ENCODE measurements at regions not wholly inside any gene's neighbourhood (a gene's known extent, or its start where the extent isn't known, plus 50 kb on each side); places are given as distances from the start of the nearest gene placed in this dataset.

DNA sequence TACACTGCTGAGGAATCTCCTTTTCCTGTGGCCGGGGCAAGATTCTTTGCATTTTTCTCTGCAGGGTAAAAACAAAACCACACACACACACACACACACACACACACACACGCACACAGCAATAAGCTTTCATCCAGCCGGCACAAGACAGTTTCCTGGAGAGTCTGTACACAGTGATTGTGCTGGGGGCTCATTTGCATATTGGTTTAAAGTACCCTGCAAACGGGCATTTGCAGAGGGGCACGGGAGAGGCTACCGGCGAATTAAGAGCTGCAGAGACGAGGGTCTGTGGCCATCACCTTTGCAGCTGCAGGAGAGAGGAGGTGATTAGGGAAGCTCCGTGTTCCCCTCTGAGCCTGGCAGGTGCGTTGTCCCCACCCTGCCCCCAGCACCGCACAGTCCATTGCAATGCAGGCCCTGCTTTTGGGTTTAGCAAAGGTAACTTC lies 219.9 kb downstream of the SHOX start:
- ATAC-seq (ENCODE audit: low read depth) = no peak
- in situ Hi-C loops (cut with MboI; ENCODE audit: low sequenced_read_pairs) = no loop called here
- CTCF ChIA-PET = no interaction called here

More for the DNA sequence above, 219.9 kb downstream of the SHOX start:
- H4K8ac ChIP-seq (ENCODE audit: low read depth in 2 of 2, low read length in 2 of 2) = no peak overlapping the region
- no peak overlapping the region for H2BK20ac ChIP-seq (ENCODE audit: low read depth, low read length)
- no peak overlapping the region for H2BK15ac ChIP-seq (ENCODE audit: low read depth, low read length)
- no peak overlapping the region for H3K56ac ChIP-seq (ENCODE audit: extremely low read depth, insufficient read depth, low read length)
- dilution Hi-C loops (cut with HindIII; ENCODE audit: low sequenced_read_pairs, unreplicated experiment) = no loop called here
- no peak overlapping the region for H3K9ac ChIP-seq (ENCODE audit: low read depth, low read length)
- no peak overlapping the region for H4K5ac ChIP-seq (ENCODE audit: low read depth, low read length)
- no peaks in the 10 kb centered on the region for H3K9me1 ChIP-seq (ENCODE audit: insufficient read depth, low read length)
- no peak overlapping the region for H3K23ac ChIP-seq (ENCODE audit: low read depth, low read length)
- no peaks in the 10 kb centered on the region for H3K79me1 ChIP-seq (ENCODE audit: low read depth in 1 of 2, low read length in 2 of 2)
- no peaks in the 10 kb centered on the region for H3K4me1 ChIP-seq (ENCODE audit: control insufficient read depth, insufficient read depth, low read length)
- POLR2A ChIA-PET (ENCODE audit: unreplicated experiment) = no interaction called here
- no peak overlapping the region for H3K14ac ChIP-seq (replicated peaks; ENCODE audit: low read depth, low read length)
- H3K4me3 ChIP-seq (ENCODE audit: insufficient read depth, low read depth, low read length) = no peak overlapping the region
- no peak overlapping the region for H3K4me2 ChIP-seq (ENCODE audit: low read depth, low read length)
- no peaks in the 10 kb centered on the region for H3K36me3 ChIP-seq (ENCODE audit: control insufficient read depth, insufficient read depth, low read length)
- DNase-seq = no peak
- H4K91ac ChIP-seq (ENCODE audit: insufficient read depth, low read depth, low read length) = no peak overlapping the region
- H3K4ac ChIP-seq (ENCODE audit: low read depth, low read length) = no peak overlapping the region
- no peak overlapping the region for H2AK5ac ChIP-seq (ENCODE audit: low read depth, low read length)
- 0% methylated on average over 2 of the region's 11 CpGs; no CpG with 5 or more reads in 1 of the 2 experiments for WGBS, 2 experiments (ENCODE audit: extremely low coverage in 2 of 2, insufficient read length in 1 of 2)
- no peak overlapping the region for H2BK120ac ChIP-seq (ENCODE audit: low read depth, low read length)
- TF ChIP-seq MAFK (IDR thresholded peaks at IDR 0.05; ENCODE audit: low read depth, low read length) (no peak), RFX5 (IDR thresholded peaks at IDR 0.05; ENCODE audit: low read depth, low read length) (no peak), MXI1 (IDR thresholded peaks at IDR 0.05; ENCODE audit: borderline replicate concordance, low read depth, low read length) (no peak), SMC3 (IDR thresholded peaks at IDR 0.05; ENCODE audit: low read depth, low read length) (no peak), CHD1 (IDR thresholded peaks at IDR 0.05; ENCODE audit: low read depth, low read length) (no peak), MAZ (IDR thresholded peaks at IDR 0.05; ENCODE audit: borderline replicate concordance, low read depth, low read length) (no peak), RCOR1 (IDR thresholded peaks at IDR 0.05; ENCODE audit: insufficient replicate concordance, low read length) (no peak), RAD21 (IDR thresholded peaks at IDR 0.05; ENCODE audit: low read length) (no peak), FOS (IDR thresholded peaks at IDR 0.05; ENCODE audit: low read depth, low read length) (no peak), POLR2A (IDR thresholded peaks at IDR 0.05; ENCODE audit: low read depth, low read length) (no peak), CEBPB (IDR thresholded peaks at IDR 0.05; ENCODE audit: low read depth, low read length) (no peak)
- TF ChIP-seq, protein P1, sequence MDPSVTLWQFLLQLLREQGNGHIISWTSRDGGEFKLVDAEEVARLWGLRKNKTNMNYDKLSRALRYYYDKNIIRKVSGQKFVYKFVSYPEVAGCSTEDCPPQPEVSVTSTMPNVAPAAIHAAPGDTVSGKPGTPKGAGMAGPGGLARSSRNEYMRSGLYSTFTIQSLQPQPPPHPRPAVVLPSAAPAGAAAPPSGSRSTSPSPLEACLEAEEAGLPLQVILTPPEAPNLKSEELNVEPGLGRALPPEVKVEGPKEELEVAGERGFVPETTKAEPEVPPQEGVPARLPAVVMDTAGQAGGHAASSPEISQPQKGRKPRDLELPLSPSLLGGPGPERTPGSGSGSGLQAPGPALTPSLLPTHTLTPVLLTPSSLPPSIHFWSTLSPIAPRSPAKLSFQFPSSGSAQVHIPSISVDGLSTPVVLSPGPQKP (IDR thresholded peaks at IDR 0.05; ENCODE audit: borderline replicate concordance, low read depth, low read length) = no peak
- TF ChIP-seq, protein P2, sequence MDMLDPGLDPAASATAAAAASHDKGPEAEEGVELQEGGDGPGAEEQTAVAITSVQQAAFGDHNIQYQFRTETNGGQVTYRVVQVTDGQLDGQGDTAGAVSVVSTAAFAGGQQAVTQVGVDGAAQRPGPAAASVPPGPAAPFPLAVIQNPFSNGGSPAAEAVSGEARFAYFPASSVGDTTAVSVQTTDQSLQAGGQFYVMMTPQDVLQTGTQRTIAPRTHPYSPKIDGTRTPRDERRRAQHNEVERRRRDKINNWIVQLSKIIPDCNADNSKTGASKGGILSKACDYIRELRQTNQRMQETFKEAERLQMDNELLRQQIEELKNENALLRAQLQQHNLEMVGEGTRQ (IDR thresholded peaks at IDR 0.05; ENCODE audit: low read depth, low read length) = no peak
- TF ChIP-seq, protein P3, sequence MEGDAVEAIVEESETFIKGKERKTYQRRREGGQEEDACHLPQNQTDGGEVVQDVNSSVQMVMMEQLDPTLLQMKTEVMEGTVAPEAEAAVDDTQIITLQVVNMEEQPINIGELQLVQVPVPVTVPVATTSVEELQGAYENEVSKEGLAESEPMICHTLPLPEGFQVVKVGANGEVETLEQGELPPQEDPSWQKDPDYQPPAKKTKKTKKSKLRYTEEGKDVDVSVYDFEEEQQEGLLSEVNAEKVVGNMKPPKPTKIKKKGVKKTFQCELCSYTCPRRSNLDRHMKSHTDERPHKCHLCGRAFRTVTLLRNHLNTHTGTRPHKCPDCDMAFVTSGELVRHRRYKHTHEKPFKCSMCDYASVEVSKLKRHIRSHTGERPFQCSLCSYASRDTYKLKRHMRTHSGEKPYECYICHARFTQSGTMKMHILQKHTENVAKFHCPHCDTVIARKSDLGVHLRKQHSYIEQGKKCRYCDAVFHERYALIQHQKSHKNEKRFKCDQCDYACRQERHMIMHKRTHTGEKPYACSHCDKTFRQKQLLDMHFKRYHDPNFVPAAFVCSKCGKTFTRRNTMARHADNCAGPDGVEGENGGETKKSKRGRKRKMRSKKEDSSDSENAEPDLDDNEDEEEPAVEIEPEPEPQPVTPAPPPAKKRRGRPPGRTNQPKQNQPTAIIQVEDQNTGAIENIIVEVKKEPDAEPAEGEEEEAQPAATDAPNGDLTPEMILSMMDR (conservative IDR thresholded peaks at IDR 0.05; ENCODE audit: low read depth, low read length) = no peak
- H2BK5ac ChIP-seq (ENCODE audit: low read depth, low read length, poor library complexity, severe bottlenecking) = no peak overlapping the region
- intact Hi-C loops (cut with micrococcal nuclease) = no loop called here
- no peak overlapping the region for H2AK9ac ChIP-seq (replicated peaks; ENCODE audit: low read depth, low read length, poor library complexity)
- no TSS peak for BruUV-seq (replicated peaks)
- H2AFZ ChIP-seq (replicated peaks; ENCODE audit: low read length, poor library complexity) = no peak overlapping the region
- no peaks in the 10 kb centered on the region for H3K27me3 ChIP-seq (ENCODE audit: control insufficient read depth, insufficient read depth, low read length)
- peaks cover 15% of the 10 kb centered on the region for H3K9me3 ChIP-seq (ENCODE audit: control insufficient read depth, insufficient read depth, low read length)
- no peaks in the 10 kb centered on the region for H4K20me1 ChIP-seq (ENCODE audit: insufficient read depth, low read length)
- no peak overlapping the region for H3K18ac ChIP-seq (ENCODE audit: low read depth, low read length)
- H3K27ac ChIP-seq (ENCODE audit: insufficient read depth, low read length) = no peak overlapping the region
